HG03342 (cell line): ENCODE measurements at regions not wholly inside any gene's neighbourhood (a gene's known extent, or its start where the extent isn't known, plus 50 kb on each side); places are given as distances from the start of the nearest gene placed in this dataset.
"Not testable (repeated sequence)": the region's sequence is repeated elsewhere in the genome, so short reads cannot be mapped to it uniquely, and the experiment has no call there.

Experiments used
- ATAC-seq: cut with Tn5 transposase; IDR thresholded peaks from one replicate; pipeline ENCODE4 v1.9.1; 2021; ENCODE audit warnings: mild to moderate bottlenecking, moderate library complexity; ENCODE audit not compliant: unreplicated experiment

GRCh38 chr9:124164811-124165210 lies 92.9 kb upstream of the NEK6 start:
- no peak for ATAC-seq

DNA sequence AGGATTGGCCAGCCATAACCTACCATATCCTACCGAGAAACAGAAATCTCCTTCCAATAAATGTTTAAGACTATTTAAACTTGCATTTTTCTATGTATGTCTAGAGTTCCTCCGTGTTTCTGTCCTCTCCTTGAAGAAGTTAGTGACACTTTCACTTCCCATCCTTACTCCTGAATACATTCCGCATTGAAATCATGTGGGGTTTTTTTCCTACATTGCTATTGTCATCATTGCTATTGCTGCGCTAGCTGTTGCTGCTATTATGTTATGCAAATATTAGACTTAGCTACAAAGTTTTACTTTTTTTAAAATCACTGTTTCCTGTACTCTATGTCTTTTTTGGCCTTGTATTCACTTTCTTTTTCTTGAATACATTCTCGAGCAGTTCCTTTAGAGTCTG lies 83.3 kb upstream of the NEK6 start:
- no peak for ATAC-seq

DNA sequence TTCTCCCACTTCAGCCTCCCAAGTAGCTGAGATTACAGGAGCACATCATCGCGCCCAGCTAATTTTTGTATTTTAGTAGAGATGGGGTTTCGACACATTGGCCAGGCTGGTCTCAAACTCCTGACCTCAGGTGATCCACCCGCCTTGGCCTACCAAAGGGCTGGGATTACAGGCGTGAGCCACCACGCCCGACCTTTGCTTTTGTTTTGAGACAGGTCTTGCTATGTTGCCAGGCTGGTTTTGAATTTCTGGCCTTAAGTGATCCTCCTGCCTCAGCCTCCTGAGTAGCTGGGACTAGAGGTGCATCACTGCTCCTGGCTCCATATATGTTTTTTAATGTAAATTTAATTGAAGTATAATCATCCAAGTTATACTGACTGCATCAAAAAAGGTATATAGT lies 80.2 kb upstream of the NEK6 start:
- ATAC-seq = not testable (repeated sequence)

DNA sequence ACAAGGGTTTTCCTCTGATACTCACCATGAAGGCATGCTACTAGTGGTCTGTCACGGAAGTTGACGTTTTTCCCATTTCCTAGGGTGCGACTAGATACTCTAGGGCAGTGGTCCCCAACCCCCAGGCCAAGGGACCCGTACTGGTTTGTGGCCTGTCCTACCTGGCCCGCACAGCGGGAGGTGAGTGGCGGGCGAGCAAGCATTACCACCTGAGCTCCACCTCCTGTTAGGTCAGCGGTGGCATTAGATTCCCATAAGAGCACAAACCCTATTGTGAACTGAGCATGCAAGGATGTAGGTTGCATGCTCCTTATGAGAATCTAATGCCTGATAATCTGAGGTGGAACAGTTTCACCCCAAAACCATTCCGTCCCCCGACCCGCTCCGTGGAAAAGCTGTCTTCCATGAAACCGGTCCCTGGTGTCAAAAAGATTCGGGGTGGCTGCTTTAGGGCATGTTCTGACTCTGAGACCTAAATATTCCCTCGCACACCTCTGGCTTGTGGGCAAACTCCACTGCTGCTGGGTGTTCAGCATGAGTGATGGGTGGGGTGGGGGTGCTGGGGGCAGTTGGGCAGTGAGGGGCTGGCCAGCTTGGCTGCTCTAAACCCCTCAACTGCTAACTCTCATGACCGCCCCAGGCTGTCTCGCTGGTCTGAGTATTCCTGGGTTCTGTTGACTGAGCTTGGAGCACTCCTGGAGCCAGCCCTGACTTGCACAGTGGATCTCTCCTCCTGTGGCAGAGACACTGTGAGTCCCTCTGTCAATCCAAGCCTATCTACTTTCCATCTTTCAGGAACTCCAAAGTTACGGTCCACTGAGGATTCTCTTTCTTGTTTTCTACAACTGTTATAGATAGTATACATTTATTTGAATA lies 78.3 kb upstream of the NEK6 start:
- no peak for ATAC-seq

- ATAC-seq = no peak
Observed at GRCh38 chr9:124180557-124180956, 77.2 kb upstream of the NEK6 start.

GRCh38 chr9:124182741-124183140 lies 75.0 kb upstream of the NEK6 start:
- ATAC-seq = no peak

DNA sequence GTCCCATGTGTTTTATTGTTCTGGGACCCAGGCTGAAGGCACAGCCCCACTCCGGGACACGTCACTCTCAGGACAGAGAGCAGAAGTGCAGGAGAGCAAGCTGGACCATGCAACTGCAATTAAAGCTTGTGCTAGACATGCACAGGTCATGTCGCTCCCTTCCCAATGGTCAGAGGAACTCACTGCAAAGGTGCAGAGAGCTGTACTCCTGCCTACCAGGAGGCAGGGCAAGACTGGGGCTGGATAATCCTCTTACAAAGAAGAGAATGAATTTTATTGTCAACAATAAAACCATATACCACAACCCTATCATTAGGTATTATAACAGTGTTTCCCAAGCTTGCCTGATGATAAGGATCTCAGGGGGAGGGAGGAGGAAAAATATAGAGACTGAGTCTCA lies 74.0 kb upstream of the NEK6 start:
- ATAC-seq = no peak

- ATAC-seq = no peak
Observed at GRCh38 chr9:124185413-124185812, 72.3 kb upstream of the NEK6 start.

- ATAC-seq = no peak
Observed at GRCh38 chr9:124187311-124187710, 70.4 kb upstream of the NEK6 start.

DNA sequence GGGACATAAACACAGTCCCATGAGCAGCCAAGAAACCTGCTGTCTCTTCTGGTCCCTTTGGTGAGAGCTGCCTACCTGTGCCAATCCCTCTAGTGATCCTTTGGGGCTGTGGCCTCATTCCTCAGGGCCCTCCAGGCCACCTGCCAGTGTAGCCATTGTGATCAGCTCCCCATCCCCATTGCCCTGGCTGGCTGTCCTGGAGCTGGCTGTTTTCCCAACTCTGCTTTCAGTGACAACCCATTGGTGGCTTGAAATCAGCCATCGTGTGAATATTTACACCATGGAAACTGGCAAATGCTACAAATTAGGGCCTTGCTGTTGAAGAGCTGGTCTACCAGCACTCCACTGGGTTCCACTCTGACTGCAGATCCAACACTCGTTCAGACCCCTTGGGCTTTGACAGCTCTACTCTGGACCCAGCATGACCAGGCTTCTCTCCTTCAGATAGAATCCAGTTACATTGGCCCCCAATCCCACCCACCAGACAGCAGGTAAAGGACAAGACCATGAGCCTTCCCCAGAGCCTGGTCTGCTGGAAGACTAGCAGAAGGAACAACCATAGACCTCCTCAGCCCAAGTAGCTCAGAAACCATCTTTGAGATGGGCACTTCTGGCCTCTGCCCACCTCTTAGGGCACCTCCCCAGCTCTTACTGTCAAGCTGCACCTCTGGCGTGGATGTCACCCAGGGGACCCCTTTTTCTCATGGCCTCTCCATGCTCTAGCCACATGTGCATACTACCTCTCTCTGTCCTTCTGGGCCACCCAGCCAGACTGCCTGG lies 69.2 kb upstream of the NEK6 start:
- no peak for ATAC-seq

DNA sequence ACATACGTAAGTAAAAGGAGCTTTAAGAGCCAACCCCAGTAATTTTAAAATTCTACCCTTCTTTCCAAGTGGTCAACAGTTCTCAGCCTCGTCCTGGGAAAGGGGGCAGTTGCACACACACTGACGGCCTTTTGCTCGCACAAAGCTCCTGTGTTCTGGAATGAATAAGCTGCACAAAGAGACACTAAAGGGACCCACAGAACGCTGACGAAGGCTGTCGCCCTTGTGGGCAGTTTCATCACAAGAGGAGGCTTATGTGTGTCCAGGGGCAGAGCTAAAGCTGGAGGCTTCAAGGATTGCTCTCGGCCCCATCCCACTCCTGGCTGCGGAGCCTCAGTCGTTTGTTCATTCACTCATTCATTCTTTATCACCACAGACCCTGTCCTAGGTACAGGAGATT lies 67.0 kb upstream of the NEK6 start:
- no peak for ATAC-seq

DNA sequence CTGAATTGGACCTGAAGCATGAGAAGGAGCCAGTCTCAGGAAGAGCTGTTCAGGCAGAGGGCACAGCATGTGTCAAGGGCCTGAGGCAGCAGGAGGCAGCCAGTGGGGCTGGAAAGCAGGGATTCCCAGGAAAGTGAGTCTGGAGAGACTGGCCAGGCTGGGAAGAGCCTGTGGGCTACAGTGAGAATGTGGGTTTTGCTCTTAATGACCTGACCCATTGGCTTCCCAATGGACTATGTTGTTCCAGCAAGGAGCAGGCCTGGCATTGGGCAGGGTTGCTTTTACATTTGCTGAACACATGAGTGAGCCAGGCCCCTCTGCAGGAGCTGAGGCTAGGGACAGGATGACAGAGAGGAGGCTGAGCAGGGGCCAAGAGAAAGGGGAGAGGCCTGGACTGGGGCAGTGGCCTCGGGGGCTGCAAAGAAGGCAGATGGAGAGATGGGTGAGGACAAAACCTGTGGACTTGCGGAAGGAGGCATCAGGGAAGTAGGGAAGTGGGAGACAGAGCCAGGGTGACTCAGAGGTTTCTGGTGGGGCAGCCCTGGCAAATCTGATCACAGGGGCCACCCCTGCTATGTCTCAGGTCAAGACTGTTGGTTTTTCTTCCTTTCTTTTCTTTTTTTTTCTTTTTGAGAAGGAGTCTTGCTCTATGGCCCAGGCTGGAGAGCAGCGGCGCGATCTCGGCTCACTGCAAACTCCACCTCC lies 65.9 kb upstream of the NEK6 start:
- ATAC-seq = no peak

DNA sequence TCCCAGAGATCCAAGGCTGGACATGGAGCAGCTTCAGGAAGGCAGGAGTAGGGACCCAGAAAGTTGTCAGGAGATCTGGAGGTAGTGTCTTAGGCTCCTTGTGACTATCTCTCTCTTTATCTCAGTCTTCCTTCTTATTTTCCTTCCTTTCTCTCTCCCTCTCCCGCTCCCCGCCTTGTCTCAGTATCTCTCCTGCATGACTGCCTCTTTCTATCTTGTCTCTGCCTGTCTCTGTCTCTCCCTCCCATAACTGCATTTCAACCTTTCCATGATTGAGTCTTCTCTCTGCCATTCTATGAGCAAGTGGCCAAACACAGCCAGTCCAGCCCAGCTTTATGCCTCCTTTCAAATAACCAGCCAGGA lies 61.0 kb upstream of the NEK6 start:
- no peak for ATAC-seq

GRCh38 chr9:124197177-124198095 lies 60.3 kb upstream of the NEK6 start:
- ATAC-seq = peak; percentile 53

GRCh38 chr9:124198331-124198730 lies 59.4 kb upstream of the NEK6 start:
- ATAC-seq = no peak

- ATAC-seq = no peak
Observed at GRCh38 chr9:124198948-124199347, 58.8 kb upstream of the NEK6 start.

GRCh38 chr9:124199474-124199873 lies 58.3 kb upstream of the NEK6 start:
- ATAC-seq = no peak

- ATAC-seq = peak; percentile 63
Observed at GRCh38 chr9:124202447-124202971, 55.2 kb upstream of the NEK6 start.

DNA sequence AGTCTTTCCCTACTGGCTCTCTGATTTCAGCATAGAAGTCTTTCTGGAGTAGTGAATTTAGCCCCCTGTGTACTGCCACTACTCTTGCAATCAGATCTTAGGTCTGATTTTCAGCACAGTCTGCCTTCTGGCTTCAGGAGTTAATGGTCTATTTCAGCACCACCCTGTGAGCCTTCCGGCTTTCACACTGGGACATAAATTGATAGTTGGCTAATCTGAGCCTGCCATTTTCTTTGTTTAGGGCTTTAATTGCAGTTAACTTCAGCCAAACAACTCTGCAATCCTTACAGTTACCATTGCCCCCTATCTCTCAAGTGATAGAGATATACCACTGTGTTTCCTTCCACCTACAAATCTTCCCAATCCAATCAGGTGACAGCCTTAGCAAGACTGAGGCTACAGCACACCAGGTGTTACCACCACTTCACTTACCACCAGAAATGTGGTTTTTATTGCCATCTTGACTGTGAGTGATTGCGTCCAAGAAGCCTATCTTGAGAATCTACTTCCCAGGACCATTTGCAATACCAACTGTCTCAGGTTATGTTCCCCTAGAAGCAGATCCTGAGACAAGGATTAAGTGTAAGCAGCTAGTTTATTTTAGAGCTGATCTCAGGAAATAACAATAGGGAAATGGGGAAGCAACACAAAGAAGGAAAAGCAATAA lies 51.9 kb upstream of the NEK6 start:
- ATAC-seq = no peak

GRCh38 chr9:124206391-124206790 lies 51.4 kb upstream of the NEK6 start:
- no peak for ATAC-seq
